Urinary bladder (tissue), 3 donors: ENCODE measurements at regions not wholly inside any gene's neighbourhood (a gene's known extent, or its start where the extent isn't known, plus 50 kb on each side); places are given as distances from the start of the nearest gene placed in this dataset.

Experiments used
- DNase-seq: peaks from one replicate; pipeline ENCODE4 v3.0.0-alpha.2; 2015; ENCODE audit errors: extremely low spot score
- H3K27ac ChIP-seq: one replicate; pipeline ENCODE4 v1.5.1; 2013; ENCODE audit warnings: low read depth, mild to moderate bottlenecking, moderate library complexity
- H3K36me3 ChIP-seq: one replicate; pipeline ENCODE4 v1.6.1; 2013; ENCODE audit warnings: mild to moderate bottlenecking, moderate library complexity; ENCODE audit not compliant: insufficient read depth
- H3K4me1 ChIP-seq: one replicate; pipeline ENCODE4 v1.6.1; 2013; ENCODE audit warnings: mild to moderate bottlenecking, moderate library complexity; ENCODE audit not compliant: insufficient read depth
- H3K4me3 ChIP-seq: one replicate; pipeline ENCODE4 v1.5.1; 2013; ENCODE audit warnings: low read depth, low read length
- WGBS: extraction: QIAGEN DNeasy Blood & Tissue Kit; methylation state at CpG from one replicate; pipeline ENCODE4 v1.1.7; 2013; 5-methylcytosine and 5-hydroxymethylcytosine counted together
- donor health status: healthy with polysubstance abuse.
- donor health status: healthy.

- Histone ChIP-seq H3K27ac (no peak overlapping the region), H3K36me3 (no peaks in the 10 kb centered on the region), H3K4me3 (no peak overlapping the region), H3K4me1 (no peaks in the 10 kb centered on the region)
- DNase-seq: no peak
- WGBS: 42% methylated on average over 7 of the region's 7 CpGs
Observed at GRCh38 chr14:45705940-45706534, 453.0 kb upstream of the MIS18BP1 start.

- no peak for DNase-seq
- no peak overlapping the region for H3K4me3 ChIP-seq
- H3K27ac ChIP-seq: no peak overlapping the region
- H3K4me1 ChIP-seq: no peaks in the 10 kb centered on the region
- 61% methylated on average over 5 of the region's 5 CpGs for WGBS
- H3K36me3 ChIP-seq: no peaks in the 10 kb centered on the region
Observed at GRCh38 chr14:45699471-45699870, 446.5 kb upstream of the MIS18BP1 start.

GRCh38 chr14:45698462-45699134 is 445.6 kb upstream of the MIS18BP1 start:
- Histone ChIP-seq H3K36me3 (no peaks in the 10 kb centered on the region), H3K27ac (no peak overlapping the region), H3K4me3 (no peak overlapping the region), H3K4me1 (no peaks in the 10 kb centered on the region)
- 40% methylated on average over 1 of the region's 1 CpG for WGBS
- DNase-seq: no peak

GRCh38 chr14:45686771-45687170 is 433.8 kb upstream of the MIS18BP1 start:
- 35% methylated on average over 4 of the region's 4 CpGs for WGBS
- H3K4me3 ChIP-seq: no peak overlapping the region
- H3K27ac ChIP-seq: no peak overlapping the region
- no peaks in the 10 kb centered on the region for H3K36me3 ChIP-seq
- DNase-seq: no peak
- no peaks in the 10 kb centered on the region for H3K4me1 ChIP-seq

- H3K36me3 ChIP-seq: no peaks in the 10 kb centered on the region
- no peak overlapping the region for H3K4me3 ChIP-seq
- no peaks in the 10 kb centered on the region for H3K4me1 ChIP-seq
- no peak for DNase-seq
- no peak overlapping the region for H3K27ac ChIP-seq
Observed at GRCh38 chr14:45680531-45680930, 427.5 kb upstream of the MIS18BP1 start.

- H3K27ac ChIP-seq: no peak overlapping the region
Observed at GRCh38 chr14:45679853-45680252, 426.9 kb upstream of the MIS18BP1 start.

GRCh38 chr14:45678163-45678562 is 425.2 kb upstream of the MIS18BP1 start:
- no peak overlapping the region for H3K4me3 ChIP-seq
- no peaks in the 10 kb centered on the region for H3K36me3 ChIP-seq
- H3K4me1 ChIP-seq: no peaks in the 10 kb centered on the region
- no peak overlapping the region for H3K27ac ChIP-seq
- no peak for DNase-seq

More at GRCh38 chr14:45679853-45680252, 426.9 kb upstream of the MIS18BP1 start:
- DNase-seq: no peak
- H3K36me3 ChIP-seq: no peaks in the 10 kb centered on the region
- H3K4me1 ChIP-seq: no peaks in the 10 kb centered on the region
- no peak overlapping the region for H3K4me3 ChIP-seq
- WGBS: 73% methylated on average over 1 of the region's 1 CpG

- no peak for DNase-seq
- WGBS: 35% methylated on average over 1 of the region's 1 CpG
- no peaks in the 10 kb centered on the region for H3K36me3 ChIP-seq
- no peak overlapping the region for H3K27ac ChIP-seq
- H3K4me1 ChIP-seq: no peaks in the 10 kb centered on the region
- no peak overlapping the region for H3K4me3 ChIP-seq
Observed at GRCh38 chr14:45673420-45673819, 420.4 kb upstream of the MIS18BP1 start.

GRCh38 chr14:45664668-45665356 is 411.8 kb upstream of the MIS18BP1 start:
- WGBS: 87% methylated on average over 7 of the region's 7 CpGs
- Histone ChIP-seq H3K27ac (no peak overlapping the region), H3K4me1 (no peaks in the 10 kb centered on the region), H3K36me3 (no peaks in the 10 kb centered on the region), H3K4me3 (no peak overlapping the region)
- DNase-seq: no peak

GRCh38 chr14:45658917-45659299 is 405.9 kb upstream of the MIS18BP1 start:
- 53% methylated on average over 4 of the region's 4 CpGs for WGBS
- H3K4me3 ChIP-seq: no peak overlapping the region

GRCh38 chr14:45658226-45658916 is 405.4 kb upstream of the MIS18BP1 start:
- no peak overlapping the region for H3K27ac ChIP-seq
- no peaks in the 10 kb centered on the region for H3K4me1 ChIP-seq
- DNase-seq: no peak
- H3K36me3 ChIP-seq: no peaks in the 10 kb centered on the region
- H3K4me3 ChIP-seq: no peak overlapping the region
- whole genome bisulfite sequencing: 61% methylated on average over 3 of the region's 3 CpGs

More at GRCh38 chr14:45658917-45659299, 405.9 kb upstream of the MIS18BP1 start:
- Histone ChIP-seq H3K27ac (no peak overlapping the region), H3K36me3 (no peaks in the 10 kb centered on the region), H3K4me1 (no peaks in the 10 kb centered on the region)
- no peak for DNase-seq

- Histone ChIP-seq H3K4me3 (no peak overlapping the region), H3K4me1 (no peaks in the 10 kb centered on the region), H3K27ac (no peak overlapping the region), H3K36me3 (no peaks in the 10 kb centered on the region)
- DNase-seq: no peak
- WGBS: 72% methylated on average over 2 of the region's 2 CpGs
Observed at GRCh38 chr14:45651890-45652289, 398.9 kb upstream of the MIS18BP1 start.

GRCh38 chr14:45650754-45651153 is 397.8 kb upstream of the MIS18BP1 start:
- no peak overlapping the region for H3K4me3 ChIP-seq
- no peak overlapping the region for H3K27ac ChIP-seq
- H3K36me3 ChIP-seq: no peaks in the 10 kb centered on the region
- 78% methylated on average over 3 of the region's 3 CpGs for WGBS
- H3K4me1 ChIP-seq: no peaks in the 10 kb centered on the region
- DNase-seq: no peak

GRCh38 chr14:45649051-45649450 is 396.0 kb upstream of the MIS18BP1 start:
- Histone ChIP-seq H3K4me1 (no peaks in the 10 kb centered on the region), H3K4me3 (no peak overlapping the region), H3K27ac (no peak overlapping the region), H3K36me3 (no peaks in the 10 kb centered on the region)
- no peak for DNase-seq
- WGBS: 93% methylated on average over 4 of the region's 4 CpGs
